ENCODE measurements at regions not wholly inside any gene's neighbourhood (a gene's known extent, or its start where the extent isn't known, plus 50 kb on each side); places are given as distances from the start of the nearest gene placed in this dataset.

- DNase-seq (ENCODE audit: low read depth) = no peak
These were observed 82.2 kb downstream of the NIBAN1 start for GRCh38 chr1:184892116-184892515.

DNA sequence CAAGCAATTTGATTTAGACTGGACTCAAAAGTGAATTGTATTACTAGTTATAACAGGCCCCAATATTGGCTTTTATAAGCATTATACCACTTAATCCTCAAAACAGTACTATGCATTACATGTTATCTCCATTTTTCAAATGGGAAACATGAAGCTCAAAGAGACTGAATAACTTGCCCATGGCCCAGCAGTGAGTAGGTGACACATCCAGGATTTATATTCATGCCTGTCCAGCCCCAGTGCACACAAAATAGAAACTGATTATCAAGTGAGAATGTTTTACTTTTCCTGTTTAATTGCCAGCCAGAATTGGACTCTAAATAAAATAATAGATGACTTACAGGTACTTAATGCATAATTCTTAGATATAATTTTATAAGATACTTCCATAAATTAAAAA is 82.9 kb downstream of the NIBAN1 start:
- in situ Hi-C loops (cut with HindIII; ENCODE audit: low sequenced_read_pairs) = no loop called here
- no peak for DNase-seq (ENCODE audit: low read depth)
- no peak for TF ChIP-seq CTCF (IDR thresholded peaks at IDR 0.05; ENCODE audit: low read depth, low read length, missing control alignments)
- no peak overlapping the region for H3K4me3 ChIP-seq (ENCODE audit: low read depth, low read length)

More at GRCh38 chr1:184892116-184892515, 82.2 kb downstream of the NIBAN1 start:
- in situ Hi-C loops (cut with HindIII; ENCODE audit: low sequenced_read_pairs) = no loop called here
- H3K4me3 ChIP-seq (ENCODE audit: low read depth, low read length) = no peak overlapping the region
- TF ChIP-seq CTCF (IDR thresholded peaks at IDR 0.05; ENCODE audit: low read depth, low read length, missing control alignments) = no peak

GRCh38 chr1:184890539-184890973 is 83.8 kb downstream of the NIBAN1 start:
- in situ Hi-C loops (cut with HindIII; ENCODE audit: low sequenced_read_pairs) = no loop called here
- no peak for TF ChIP-seq CTCF (IDR thresholded peaks at IDR 0.05; ENCODE audit: low read depth, low read length, missing control alignments)
- H3K4me3 ChIP-seq (ENCODE audit: low read depth, low read length) = no peak overlapping the region
- no peak for DNase-seq (ENCODE audit: low read depth)

DNA sequence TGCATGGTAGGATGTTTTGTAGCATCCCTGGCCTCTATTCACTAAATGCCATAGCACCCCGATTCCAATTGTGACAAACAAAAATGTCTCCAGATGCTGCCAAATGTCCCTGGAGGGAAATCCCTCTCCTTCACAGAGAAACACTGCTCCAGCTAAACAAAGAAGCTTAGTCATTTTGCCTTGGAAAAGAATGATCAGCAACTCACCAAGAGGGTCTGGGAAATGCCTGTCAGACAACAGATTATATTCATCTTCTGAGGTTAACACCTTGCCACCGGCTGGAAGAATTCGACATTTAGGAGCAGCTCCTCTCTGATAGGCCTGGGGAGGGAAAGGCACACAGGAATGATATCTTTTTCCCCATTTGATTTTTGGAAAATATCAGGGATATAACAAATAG is 84.4 kb downstream of the NIBAN1 start:
- in situ Hi-C loops (cut with HindIII; ENCODE audit: low sequenced_read_pairs) = no loop called here
- no peak for TF ChIP-seq CTCF (IDR thresholded peaks at IDR 0.05; ENCODE audit: low read depth, low read length, missing control alignments)
- DNase-seq (ENCODE audit: low read depth) = no peak
- H3K4me3 ChIP-seq (ENCODE audit: low read depth, low read length) = no peak overlapping the region

DNA sequence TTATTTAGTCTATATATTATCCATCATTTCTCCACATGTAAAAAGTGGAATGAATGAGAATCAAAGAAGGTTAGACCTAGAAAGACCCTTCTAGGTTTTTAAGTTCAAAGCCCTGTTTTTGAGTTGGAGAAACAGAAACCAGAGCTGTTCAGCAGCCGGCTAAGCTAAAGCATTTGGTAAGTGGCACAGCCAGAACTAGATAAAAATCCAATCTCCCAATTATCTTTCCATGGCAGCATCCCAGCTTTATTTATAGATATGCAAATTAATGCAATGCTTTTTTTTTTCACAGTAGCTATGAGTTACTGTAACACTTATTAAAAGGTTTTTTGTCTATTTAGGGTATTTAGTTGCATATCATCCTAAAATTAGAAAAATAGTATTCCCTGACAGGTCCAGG is 85.1 kb downstream of the NIBAN1 start:
- no peak for TF ChIP-seq CTCF (IDR thresholded peaks at IDR 0.05; ENCODE audit: low read depth, low read length, missing control alignments)
- in situ Hi-C loops (cut with HindIII; ENCODE audit: low sequenced_read_pairs) = no loop called here
- H3K4me3 ChIP-seq (ENCODE audit: low read depth, low read length) = no peak overlapping the region
- DNase-seq (ENCODE audit: low read depth) = no peak

DNA sequence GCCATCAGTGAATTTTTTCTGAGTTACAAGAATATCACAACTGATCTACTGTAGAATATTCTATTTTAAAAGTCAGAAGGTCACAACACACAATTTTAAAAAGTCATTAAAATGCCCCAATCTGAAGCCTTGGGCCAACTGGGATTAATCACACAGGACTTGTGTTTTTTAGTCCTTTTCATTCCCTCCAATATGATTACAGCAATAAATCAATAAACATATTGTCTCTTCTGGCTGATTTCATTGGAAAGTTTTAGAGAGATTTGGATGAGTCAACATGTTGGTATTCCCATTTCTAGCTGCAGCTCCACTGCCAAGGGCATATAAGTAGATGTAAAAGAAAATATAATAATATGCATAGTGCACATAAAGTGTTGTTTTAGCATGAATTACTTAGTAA is 85.8 kb downstream of the NIBAN1 start:
- no peak for DNase-seq (ENCODE audit: low read depth)
- no peak overlapping the region for H3K4me3 ChIP-seq (ENCODE audit: low read depth, low read length)
- no peak for TF ChIP-seq CTCF (IDR thresholded peaks at IDR 0.05; ENCODE audit: low read depth, low read length, missing control alignments)
- in situ Hi-C loops (cut with HindIII; ENCODE audit: low sequenced_read_pairs) = no loop called here

Measured in astrocyte of the cerebellum (primary cell).